D341Med (cell line): ENCODE measurements at regions not wholly inside any gene's neighbourhood (a gene's known extent, or its start where the extent isn't known, plus 50 kb on each side); places are given as distances from the start of the nearest gene placed in this dataset.

Source experiments
- DNase-seq: peaks from one replicate; pipeline ENCODE4 v3.0.0; 2012; ENCODE audit warnings: low spot score

DNA sequence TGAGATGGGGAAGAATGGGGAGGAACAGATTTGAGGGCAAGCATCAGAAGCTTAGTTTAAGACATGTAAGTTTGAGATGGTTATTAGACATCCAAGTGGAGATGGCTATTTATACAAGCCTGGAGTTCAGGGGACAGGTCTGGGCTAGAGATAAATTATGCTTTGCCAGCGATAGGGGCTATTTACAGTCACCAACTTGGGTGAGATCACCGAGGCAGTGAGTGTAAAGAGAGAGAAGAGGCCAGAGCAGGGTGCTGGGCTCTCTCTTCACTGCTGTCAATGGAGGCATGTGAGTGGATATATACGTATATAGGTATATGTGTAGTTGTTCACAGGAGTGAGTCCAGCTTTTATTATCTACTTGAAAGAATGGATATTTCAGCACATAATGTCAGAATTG is 81.0 kb downstream of the QPCT start:
- no peak for DNase-seq

DNA sequence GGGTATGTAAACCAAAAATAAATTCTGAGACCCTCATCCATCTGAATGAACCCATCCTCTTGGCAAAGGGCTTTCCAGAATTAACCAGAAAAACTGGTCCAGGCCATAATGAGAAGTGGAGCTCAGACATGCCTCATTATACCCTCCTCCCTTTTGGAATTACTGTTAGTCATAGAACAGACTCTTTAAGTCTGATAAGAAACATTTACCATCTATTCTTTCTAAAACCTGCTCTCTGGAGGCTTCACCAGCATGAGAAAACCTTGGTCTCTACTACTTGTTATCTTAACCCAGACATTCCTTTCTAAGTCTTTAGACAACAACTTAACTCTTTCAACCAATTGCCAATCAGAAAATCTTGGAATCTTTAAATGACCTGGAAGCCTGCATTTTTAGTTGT is 82.8 kb downstream of the QPCT start:
- DNase-seq, result no peak

DNA sequence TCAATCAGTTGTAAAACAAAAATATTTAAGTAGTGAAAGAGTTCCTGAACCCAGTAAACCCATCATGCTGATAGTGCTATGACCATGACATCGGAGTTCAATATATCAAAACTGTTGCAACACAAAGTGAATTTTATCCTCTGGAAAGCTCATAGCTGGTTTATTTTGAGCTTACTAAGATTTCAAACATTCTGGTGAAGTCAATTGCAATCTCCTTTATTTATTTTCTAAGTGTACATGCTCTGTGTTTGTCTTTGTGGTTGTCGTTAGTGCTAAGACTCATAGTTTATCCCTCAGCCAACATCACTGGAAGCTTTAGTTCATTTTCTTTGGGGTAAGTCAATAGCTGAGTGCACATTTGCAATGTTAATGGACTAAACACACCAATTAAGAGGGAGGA is 91.9 kb downstream of the QPCT start:
- DNase-seq, result no peak

DNA sequence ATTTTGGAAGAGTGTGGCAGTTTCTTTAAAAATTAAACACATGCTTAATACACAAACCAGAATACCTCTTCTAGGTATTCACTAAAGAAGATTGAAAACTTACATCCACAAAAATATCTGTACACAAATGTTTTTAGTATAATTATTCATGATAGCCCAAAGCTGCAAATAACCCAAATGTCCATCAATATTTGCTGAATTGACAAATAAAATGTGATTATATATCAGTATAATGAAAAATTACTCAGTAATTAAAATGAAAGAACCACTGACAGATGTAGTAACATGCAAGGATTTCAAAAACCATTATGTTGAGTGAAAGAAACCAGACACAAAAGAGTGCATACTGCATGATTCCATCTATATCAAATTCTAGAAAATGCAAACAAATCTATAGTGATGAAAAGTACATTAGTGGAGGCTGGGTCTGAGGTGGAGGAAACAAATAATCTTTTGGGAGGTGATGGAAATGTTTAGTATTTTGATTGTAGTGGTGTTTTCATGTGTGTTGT is 94.8 kb downstream of the QPCT start:
- no peak for DNase-seq

DNA sequence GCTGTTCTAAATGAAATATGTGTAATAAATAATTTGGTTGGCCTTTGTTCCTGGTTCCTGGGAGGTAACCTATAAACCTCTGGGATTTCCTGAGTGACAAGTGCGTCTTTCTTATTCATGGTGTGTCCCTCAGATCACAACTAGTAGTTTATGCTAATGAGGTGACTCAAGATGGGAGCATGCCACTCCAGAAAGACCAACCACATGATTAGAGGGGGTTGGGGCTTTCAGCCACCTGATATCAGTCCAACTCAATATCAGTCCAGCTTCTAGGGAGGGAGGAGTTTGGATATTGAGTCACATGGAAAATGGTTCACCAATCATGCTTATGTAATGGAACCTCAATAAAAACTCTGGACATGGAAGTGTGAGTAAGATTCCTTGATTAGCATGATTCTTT is 96.6 kb downstream of the QPCT start:
- DNase-seq, result no peak

DNA sequence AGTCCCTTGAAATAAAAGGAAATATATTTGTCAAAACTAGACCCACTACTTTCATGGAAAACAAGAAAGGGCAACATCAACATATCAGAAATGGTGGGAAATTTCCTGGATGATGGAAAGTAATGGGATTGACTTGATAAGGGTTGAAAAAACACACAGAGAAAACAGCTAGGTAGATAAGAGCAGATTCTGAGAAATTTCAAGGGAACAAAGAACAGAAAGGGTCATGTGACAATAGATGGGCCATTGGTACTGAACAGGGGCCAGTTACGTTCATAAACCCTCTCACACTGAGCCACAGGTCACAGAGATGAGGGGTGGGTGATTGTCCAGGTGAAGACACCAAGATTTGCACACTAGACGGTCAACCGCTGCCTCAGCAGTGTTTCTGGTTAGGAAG is 98.7 kb downstream of the QPCT start:
- DNase-seq, result no peak

DNA sequence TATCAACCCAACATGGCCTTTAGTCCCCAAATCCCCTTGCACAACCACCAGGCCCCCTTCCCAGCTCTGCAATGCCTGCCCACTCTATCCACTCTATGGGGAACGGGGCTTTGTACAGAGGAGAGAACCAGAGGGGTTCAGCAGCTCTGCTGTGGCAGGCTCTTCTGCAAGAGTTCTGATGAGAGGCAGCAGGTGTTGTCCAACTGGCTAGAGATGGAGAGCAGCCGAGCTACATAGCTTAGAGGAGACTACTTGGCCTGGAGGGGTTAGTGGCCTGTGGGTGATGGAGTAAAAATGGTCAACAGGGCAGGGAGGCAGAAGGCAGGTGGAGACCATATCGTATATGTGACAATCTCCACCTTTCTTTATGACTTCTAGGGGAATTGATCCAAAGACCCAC is 103.0 kb downstream of the QPCT start:
- no peak for DNase-seq

DNA sequence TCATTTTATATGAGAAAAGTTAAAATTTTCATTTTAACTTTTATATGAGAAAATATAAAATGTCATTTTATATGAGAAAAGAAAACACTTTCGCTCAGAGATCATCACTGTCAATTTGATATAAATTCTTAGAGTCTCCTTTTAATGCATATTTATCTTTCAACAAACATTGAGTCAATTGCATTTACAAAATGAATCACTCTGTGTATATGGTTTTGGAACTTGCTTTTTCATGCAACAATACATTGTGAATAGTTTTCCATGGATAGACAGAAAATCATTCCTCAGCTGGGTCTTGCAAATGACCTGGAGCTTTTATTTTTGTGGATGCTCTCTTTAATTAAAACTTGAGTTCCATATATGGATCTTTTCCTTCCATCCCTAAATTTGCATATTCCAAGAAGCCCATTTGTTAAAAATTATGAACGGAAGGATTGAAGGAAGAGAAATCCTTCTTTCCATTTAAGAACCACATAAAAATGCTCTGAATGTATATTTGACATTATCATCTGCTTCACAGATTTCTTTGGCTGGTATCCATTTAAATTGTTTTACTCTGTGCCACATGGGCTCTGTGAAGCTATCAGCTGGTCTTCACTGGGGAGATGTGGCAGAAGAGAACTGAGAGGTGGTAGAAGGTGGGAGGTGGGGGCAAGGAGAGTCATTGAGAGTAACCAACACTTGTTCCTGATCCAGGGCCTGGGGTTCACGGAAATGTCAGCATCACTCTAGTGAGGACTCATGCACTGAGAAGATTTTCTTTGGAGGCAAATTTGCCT is 104.1 kb downstream of the QPCT start:
- DNase-seq, result no peak

DNA sequence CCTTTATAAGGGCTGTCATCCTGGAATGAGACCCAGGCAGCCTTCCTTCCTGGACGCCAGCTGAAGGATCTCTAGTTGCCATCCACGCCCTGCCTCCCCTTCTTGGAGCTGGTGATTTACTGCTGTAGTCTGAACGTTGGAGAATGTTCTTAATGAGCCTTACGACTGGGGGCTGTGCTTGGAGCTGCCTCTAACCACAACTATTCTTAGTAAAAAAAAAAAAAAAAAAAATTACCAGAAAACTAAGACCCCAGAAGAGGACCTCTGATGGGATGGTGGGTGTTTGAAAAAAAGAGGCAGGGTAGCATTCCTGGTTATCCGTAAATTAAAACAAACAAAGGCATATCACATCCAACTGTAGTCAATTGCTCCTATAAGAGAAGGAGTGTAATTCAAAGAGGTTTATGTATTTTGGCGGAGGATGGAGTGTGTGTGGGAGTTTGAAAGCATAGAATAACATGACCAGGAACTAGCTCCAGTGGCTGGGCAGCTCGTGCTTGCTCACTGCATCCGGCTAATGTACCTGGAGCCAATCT is 105.4 kb downstream of the QPCT start:
- DNase-seq, result no peak

DNA sequence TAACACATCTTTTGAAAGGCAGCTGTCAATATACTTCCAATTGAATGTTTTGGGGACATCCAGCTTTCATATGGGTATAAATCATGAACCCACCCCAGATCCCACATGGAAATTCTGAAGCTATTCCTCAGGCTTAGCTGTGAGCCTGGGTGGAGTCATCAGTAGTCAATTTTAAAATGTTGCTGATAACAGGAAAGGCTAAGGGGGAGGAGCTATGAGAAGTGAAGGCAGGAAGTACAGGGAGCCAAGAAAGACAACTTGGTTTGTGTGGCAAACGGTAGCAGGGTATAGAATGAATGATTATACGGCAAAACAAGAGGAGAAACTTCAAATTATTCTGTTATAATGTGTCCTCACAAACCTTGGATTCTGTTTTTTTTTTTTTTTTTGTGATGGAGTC is 108.6 kb downstream of the QPCT start:
- DNase-seq, result no peak

DNA sequence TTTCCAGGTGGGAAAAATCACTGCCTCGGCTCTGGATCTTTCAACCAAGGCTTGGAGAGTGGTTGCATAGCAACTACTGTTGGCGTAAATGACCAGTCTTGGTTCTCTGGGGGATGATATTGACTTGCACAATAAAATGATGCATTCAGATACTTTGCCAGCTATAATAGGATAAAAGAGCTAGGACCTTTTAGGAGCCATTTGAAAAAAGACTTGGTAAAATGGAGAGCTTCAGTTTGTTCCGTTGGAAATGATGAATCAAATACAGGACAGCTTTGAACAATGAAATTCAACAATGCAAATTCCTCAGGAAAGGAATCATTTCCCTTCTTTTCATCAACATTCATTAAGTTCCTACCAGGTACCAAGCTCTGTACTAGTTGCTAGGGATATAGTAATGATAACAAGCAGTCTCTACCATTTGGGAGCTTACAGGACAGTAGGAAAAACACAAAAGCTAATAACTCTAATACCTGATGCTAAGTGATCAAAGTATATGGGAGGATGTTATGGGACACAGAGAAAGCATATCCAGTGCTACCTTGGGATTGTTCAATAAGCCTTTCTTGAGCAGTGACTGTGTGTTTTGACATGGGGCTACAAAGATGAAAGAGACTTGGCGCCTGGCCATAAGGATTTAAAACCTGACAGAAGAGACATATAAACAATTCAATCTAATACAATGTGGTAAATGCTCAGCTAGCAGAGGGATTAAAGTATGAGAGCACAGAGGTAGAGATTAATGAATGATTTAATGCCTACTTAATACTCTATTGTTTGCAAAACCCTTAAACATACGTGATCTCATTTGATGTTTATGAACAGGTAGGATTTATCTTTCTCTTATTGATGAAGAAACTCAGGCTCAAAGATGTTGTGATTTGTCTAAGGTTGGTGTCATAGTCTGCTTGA is 110.7 kb downstream of the QPCT start:
- peak; percentile 30 for DNase-seq

DNA sequence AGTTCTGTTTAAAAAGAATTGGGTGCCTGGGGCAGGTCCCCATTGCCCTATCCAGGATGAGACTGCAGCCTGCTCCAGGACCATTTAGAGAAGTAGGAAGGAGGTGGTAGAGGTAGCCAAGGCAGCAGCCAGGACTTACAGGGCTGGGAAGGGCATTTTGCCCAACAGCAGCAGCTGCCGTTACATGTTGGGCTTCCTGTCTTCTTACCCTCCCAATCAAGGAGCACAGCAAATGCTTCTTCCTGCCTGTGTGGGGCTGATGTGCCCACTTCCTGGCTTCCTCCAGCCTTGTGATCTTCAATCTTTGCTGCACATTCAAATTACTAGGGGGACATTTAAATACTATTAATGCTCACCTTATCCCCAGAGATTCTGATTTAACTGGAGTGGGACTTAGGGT is 112.0 kb downstream of the QPCT start:
- no peak for DNase-seq

DNA sequence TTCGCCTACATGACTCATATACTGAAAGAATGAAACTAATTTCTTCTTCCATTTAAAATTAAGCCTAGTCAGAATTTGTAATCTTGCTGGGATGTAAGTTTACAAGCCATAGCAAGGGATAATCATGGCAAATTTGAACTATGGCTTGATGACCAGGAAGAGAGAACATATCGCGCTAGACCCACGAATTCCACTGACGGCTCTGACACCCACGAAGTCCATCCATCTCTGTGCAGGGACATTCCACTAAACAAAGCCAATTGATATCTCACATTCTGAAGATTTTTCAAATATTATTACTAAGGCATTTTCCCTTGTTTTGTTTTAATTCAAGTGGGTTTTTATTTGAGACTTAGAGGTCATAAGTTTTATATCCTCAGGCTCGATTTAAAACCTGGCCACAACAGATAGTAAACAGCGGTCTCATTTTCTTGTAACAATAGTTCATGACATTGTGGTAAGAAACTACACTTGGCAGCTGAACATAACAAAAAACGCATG is 113.0 kb downstream of the QPCT start:
- no peak for DNase-seq

DNA sequence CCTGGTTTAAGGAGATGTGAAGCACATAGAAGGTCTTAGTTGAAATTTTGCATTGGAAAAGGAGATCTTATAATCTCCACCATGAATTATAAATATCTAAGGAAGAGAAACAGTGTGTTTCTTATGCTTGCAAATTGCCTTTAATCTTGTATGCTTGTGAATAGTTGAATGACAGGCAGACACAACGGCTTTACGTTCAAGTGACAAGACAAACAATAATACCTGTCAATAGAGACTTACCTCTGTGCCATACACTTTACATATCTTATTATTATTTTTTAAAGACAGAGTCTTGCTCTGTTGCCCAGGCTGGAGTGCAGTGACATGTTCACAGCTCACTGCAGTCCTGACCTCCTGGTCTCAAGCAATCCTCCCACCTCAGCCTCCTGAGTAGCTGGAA is 113.7 kb downstream of the QPCT start:
- DNase-seq, result no peak

DNA sequence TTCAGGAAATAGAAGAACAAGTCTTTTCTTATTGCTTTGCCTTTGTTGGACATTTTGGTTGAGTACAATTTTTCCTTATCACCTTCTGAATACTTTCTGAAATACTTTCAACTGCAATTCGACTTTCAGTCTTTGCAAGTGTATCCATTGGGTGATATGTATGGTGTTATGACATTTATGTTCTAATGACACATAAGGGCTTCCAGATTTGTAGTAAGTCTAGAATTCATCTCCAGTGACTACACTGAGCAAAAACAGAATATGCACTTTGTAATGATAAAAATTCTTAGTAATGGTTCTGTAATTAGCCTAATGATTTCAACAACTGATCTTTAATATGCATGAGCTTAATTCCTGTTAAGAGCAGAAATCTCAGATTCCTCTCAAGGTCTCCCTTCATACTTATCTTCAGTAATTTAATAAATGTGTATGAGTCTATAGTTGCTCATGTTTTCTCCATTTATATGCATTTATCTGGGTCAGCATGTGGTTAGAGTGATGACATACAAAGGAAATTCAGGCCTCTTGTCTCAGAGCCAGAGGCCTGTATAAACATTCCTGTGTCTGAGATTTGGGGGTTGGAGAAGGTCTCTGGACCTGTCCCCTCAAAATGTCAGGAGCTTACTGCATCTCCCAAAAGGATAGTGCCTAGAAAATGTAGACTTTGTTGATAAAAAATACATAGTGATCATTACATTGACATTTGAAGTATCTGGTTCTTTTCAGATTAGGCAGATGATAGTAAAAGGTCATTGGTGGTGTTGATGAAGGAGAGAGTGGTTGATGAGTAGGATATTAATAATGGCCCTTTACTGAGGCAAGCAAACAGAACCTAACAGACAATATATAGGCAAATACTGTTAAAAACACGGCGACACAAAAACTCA is 114.9 kb downstream of the QPCT start:
- no peak for DNase-seq

DNA sequence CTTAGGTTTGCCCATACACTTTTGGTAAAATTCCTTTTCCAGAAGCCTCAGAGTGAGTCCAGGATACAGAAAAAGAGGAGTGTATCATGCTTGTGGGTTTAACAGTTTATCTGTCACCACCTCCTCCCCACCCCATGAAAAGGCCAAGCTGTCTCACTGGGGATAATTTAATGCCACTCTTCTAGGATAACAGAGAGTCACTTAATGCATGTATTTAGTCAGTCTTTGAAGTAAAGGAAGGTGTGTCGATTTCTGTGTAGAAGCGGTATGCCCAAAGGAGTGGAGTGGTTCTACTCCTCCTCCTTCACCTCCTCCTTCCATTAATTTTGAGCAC is 116.4 kb downstream of the QPCT start:
- no peak for DNase-seq

DNA sequence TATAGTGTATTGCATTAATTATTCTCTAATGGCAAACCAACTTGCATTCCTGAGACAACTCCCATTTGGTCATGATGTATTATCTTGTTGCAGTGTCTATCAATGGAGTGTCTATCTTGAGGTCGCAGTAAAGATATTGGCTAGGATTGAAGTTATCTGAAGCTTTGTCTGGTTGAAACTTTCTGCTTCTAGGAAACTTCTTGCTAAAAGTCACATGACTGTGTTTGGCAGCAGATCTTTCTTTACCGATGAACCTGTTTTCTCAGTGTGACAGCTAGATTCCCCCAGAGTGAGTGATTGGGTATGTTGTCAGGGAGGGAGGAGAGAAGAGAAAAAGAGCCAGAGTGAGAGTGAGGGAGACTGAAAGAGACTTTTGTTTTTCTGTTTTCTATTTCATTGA is 119.6 kb downstream of the QPCT start:
- DNase-seq, result no peak

DNA sequence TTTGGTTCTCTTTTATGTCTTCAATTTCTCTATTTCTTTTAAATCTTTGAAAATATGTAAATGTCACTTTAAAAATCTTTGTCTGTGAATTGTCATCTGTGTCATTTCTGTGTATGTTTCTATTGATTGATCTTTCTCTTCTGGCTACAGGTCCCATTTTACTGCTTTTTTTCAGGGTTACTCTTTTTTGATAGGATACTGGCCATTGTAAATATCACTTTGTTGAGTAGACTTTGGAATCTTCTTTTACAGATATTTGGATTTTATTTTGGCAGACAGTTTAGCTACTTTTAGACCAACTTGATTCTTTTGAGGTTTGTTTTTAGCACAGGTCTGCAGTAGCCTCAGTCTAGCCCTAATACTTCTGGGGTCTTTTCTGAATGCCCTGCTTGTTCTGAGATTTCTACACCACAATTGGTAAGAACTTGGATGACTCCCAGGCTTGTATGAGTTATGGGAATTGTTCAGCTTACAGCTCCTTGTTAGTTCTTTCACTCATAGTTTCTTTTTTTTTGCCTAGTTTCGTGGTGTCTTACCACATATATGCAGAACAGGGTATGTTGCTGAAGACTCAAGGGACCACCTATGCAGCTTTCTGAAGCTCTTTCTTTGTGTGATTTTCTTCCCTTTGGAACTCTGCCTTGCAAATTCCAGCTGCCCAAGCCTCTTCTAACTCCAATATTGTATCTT is 122.2 kb downstream of the QPCT start:
- DNase-seq, result no peak

DNA sequence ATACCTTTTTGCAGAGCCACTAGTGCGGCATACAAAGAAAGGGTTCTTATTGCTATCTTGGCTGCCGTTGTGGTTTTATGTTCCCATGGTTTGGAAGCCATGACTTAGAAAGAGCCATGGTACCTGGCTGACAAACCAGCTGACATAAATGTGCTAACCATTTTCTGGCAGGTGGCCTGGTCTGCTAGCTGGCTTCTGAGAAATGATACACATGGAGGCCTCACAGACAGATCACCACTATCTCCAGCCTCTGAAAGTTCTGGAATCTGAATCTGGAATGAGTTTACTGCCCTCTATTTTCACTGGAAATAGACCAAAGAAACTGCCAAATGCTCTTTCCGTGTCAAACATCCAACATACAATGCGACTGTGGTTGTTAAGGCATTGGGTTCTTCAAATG is 123.7 kb downstream of the QPCT start:
- DNase-seq, result no peak

DNA sequence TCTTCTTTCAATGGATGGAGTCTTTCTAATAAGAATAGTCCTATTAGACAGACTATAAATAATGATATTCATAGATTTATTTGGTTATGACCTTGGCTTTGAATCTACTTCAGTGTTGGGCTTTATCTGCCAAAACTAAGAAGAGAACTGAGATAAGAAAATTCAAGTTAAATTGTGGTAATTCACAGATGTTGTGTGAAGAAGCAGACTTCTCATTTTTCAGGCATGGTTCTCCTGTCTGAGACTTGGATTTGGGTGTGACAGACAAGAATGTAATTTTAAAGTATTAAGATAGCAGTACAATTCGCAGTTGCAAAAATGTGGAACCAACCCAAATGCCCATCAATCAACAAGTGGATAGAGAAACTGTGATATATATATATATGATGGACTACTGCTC is 124.7 kb downstream of the QPCT start:
- DNase-seq, result no peak

DNA sequence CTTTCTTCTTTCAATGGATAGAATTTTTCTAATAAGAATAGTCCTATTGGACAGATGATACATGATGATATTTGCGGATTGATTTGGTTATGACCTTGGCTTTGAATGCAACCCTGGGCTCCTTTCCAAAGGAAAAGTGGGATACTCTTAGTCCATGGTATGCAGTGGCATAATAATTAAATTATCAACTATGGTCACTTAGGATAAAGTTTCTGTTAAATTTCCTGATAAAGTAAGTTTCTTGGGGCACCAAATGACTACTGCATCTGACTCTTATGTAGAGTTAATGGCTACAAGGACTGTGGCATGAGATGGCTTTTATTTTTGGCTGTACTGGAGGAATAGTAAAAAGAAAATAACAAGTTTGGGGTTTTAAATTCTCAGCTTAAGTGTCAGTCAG is 126.7 kb downstream of the QPCT start:
- DNase-seq, result no peak
